GM19324 (cell line): ENCODE measurements at regions not wholly inside any gene's neighbourhood (a gene's known extent, or its start where the extent isn't known, plus 50 kb on each side); places are given as distances from the start of the nearest gene placed in this dataset.

Experiments used
- ATAC-seq: cut with Tn5 transposase; IDR thresholded peaks from one replicate; pipeline ENCODE4 v1.9.1; 2021; ENCODE audit warnings: mild to moderate bottlenecking, moderate library complexity; ENCODE audit not compliant: unreplicated experiment, low FRiP score

DNA sequence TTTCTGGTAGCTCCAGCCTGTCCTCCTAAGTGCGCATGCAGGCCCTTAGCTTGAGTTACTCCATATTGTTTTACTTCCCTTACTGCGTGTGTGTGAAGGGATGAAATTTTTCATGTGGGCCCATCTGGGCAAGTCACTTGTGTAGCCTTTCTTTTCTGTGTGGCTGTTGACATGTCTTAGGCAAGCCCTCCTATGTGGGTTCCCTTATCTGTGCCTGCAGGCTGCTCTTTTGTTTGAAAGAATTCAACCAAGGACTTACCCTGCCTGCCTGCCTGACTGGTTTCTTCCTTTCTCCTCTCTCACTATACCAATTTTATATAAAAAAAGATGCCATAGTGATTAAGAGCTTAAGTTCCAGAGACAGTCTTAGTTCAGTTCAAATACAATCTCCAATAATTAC is 249.3 kb downstream of the ATG4C start:
- no peak for ATAC-seq

DNA sequence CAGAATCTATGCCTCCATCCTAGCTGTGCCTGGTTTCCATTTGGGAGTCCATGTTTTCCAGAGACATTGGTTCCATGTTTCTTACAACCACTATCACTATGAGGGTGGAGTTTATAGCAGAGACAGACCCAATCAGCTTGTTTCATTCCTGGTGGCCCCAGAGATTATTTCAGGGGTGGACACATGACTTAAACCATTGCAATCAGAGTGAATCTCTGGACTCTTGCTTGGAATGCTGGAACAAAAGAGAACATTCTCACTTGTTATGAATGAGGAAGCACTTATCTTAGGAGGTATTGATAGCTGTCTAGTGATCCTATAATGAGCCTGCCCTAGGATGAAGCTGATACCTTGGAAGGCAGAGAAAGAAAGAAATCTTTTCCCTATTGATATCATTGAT is 250.3 kb downstream of the ATG4C start:
- no peak for ATAC-seq

GRCh38 chr1:63038586-63038985 is 254.7 kb downstream of the ATG4C start:
- ATAC-seq: no peak

DNA sequence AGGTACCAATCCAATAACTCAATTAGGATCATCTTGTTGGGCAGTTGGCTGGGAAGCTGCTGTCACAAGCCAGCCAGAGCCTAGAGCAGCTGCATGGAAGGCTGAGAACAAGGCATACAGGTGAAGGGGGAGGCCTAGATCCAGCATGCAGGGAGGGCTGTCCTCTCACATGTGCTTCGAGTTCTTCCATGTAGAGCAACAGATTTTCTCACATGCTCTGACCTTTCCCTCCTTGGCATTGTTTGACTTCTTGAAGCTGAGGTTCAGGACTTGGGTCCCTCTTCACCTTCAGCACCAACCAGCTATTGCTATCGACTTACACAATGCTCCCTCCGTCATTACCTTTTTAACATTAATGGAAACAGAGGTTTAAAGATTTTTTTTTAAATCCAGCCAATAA is 257.7 kb downstream of the ATG4C start:
- ATAC-seq: no peak

DNA sequence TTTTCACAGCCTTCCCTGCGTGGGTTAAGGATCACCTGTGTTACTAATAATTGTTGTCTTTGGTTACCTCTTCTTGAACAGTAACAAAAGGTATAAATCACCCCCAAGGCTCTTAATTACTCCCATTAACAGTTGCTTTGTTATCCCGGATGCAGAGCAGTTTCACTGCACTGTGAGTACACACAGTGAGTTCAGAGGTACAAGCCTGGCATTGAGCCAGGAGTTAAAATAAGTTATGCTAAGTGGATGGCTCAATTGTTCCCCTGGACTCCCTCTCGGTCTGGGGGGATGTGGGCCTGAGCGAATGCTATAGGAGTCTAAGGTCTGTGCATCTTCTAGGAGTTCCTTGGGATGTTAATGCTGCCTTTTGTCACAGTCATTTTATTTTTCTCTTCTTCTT is 258.3 kb downstream of the ATG4C start:
- no peak for ATAC-seq

- no peak for ATAC-seq
Observed at GRCh38 chr1:63046539-63046938, 262.6 kb downstream of the ATG4C start.

GRCh38 chr1:63049135-63049534 is 265.2 kb downstream of the ATG4C start:
- no peak for ATAC-seq

- no peak for ATAC-seq
Observed at GRCh38 chr1:63051356-63051755, 267.4 kb downstream of the ATG4C start.

DNA sequence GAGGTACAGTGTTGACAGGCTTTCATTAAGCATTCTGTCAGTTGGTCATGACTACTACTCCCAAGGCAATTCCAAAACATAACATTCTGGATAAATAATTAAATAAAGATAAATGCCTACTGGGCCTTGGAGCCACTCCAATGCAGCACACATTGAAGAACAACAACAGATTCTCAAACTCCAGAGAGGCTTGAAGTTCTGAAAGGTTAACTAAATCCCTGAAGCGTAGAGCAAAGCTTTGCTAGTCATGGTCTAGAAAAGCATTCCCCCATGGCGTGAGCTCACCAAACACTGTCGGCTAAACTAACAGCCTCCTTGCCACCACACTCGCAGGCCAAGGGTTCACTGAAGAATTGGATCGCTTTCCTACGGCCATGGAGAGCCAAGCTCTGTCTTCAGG is 268.0 kb downstream of the ATG4C start:
- no peak for ATAC-seq

GRCh38 chr1:63054184-63054583 is 268.2 kb upstream of the FOXD3 start:
- ATAC-seq: no peak

DNA sequence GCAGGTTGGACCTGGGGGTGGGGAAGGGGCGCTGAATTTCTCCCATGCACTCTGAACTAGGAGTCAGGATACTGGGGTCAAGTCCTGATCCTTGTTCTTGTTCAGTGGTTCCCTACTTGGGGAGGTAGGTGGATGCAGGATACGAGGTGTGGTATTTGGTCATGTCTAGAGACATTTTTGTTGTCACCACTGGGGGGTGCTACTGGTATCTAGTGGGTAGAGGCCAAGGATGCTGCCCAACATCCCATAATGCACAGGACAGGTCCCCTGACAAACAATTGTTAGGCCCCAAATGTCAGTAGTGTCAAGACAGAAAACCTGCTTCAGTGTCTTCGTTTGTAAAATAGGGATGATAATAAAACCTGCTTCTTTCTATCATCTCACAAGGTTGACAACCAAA is 259.0 kb upstream of the FOXD3 start:
- no peak for ATAC-seq

DNA sequence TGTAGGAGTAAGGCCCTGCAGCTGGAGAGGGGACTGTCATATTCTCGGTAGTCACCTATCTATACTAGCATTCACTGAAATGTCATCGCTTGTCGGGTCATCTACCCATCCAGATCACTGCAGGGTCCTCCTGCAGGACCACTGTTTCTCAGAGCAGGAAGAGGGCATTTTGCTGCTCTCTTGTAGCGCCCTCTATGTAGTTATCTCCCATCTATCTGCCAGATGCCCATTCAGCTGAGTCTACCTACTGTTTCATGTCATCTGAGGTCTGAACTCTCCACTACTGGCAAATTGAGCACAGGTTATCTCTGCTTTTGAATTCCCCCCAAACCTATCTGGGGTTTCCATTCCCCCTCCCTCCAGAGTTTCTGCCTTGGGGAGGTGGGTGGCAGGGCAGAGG is 258.2 kb upstream of the FOXD3 start:
- no peak for ATAC-seq

- ATAC-seq: no peak
Observed at GRCh38 chr1:63068626-63069025, 253.7 kb upstream of the FOXD3 start.

GRCh38 chr1:63069214-63069613 is 253.2 kb upstream of the FOXD3 start:
- no peak for ATAC-seq

GRCh38 chr1:63073309-63074306 is 248.8 kb upstream of the FOXD3 start:
- ATAC-seq: no peak

DNA sequence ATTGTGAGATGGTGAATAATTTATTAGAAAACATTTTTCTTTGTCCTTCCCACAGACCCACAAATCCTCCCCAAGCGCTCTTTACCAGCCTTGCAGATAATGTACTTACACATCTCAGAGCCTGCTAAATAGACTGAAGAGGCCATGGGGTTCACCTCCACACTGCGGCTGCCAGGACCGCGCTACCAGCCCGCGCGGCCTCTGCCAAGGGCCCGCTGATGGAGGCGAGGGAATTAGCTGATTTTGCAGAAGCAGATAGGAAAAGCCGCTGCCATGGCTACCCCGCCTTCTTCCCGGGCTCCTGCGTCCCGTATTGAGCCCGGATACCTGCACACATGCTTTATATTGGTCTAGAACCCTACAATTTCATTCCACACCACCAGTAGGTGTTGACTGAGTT is 248.0 kb upstream of the FOXD3 start:
- no peak for ATAC-seq

DNA sequence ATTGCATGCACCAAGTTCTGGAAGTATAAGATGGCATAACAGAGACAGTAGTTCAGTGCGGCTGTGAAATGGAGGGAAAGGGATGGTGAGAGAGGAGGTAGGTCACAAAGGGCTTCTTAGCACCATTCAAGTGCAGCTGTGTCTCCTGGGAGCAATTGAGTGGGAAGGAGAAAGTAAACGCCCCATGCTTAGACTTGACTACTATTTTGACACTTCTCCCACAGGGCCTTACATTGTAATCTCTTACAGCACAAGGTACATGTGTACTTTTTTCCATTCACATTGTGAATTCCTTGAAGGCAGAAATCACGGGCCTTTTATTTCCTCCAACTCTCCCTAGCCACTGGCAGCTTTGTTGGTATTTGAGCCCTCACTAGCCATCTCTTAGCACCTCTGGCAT is 239.6 kb upstream of the FOXD3 start:
- no peak for ATAC-seq

GRCh38 chr1:63087966-63088365 is 234.4 kb upstream of the FOXD3 start:
- no peak for ATAC-seq

DNA sequence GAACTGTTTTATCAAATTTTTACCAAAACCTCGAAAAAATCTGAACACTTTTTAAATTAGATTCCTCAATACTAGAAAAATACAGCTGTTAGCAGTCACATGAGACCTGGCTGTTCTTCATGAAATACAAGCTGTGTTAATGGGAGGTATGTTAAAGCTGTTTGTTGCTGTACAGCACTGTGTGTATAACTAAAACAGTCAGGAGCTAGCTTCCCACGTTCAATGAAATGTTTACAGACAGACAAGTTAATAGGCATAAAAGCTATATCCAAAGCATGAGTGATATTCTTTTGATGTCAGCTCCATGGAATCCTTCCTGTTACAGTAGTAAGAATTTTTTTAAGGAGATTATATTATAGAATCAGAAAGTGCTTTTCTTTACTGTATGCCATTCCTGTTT is 223.2 kb upstream of the FOXD3 start:
- no peak for ATAC-seq

DNA sequence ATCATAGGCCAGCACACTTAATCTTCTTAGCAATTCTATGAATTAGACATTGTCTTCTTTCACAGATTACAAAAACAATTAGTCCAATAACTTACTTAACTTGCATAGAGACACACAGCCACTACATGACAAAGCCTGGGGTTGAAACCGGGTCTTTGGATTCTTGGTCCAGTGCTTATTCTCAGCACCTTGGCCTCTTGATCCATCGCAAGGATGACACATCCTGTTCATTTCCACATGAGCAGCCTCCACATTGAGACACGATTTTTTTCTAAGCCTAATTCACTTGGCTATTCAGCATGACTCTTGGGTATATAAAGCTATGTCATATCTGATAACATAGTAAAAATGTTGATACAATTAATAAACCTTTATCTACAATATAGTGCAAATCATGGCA is 221.0 kb upstream of the FOXD3 start:
- no peak for ATAC-seq

DNA sequence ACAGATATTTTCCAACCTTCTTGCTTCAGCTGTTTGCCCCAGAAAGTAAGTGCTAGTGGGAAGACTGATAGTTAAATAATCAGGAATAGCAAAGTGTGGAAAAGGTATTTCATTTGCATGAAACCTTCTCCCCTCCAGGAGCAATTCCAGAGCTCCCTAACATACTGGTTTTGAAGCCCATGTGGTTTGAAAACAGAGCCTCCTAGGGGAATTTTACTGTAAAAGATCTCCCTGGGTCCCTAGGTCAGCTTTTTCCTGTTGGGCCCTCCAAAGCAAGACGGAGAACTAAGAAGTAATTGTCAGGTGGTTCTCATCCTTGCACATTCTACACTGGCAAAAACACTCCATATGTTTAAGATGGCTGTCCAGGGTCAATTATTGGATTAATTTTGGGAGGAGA is 218.7 kb upstream of the FOXD3 start:
- no peak for ATAC-seq

GRCh38 chr1:63107066-63107465 is 215.3 kb upstream of the FOXD3 start:
- no peak for ATAC-seq
